Bronchial epithelial cell (primary cell): ENCODE measurements at regions not wholly inside any gene's neighbourhood (a gene's known extent, or its start where the extent isn't known, plus 50 kb on each side); places are given as distances from the start of the nearest gene placed in this dataset.
A peak's percentile ranks its signal among the peaks of the same experiment; 100 is the strongest.
"Not testable (repeated sequence)": the region's sequence is repeated elsewhere in the genome, so short reads cannot be mapped to it uniquely, and the experiment has no call there.

Source experiments
- DNase-seq: peaks from one replicate; pipeline ENCODE4 v3.0.0-alpha.2; 2010; ENCODE audit warnings: low read depth
- FAIRE-seq: peaks from 2 replicates; lab custom pipeline; 2011; peaks lifted over from hg19 to GRCh38; lab: Jason Lieb, UNC
- H3K27me3 ChIP-seq: 2 replicates; pipeline ENCODE4 v1.5.1; 2011; ENCODE audit warnings: low read length; ENCODE audit not compliant: control insufficient read depth, insufficient read depth
- H3K36me3 ChIP-seq: 2 replicates; pipeline ENCODE4 v1.5.1; 2011; ENCODE audit warnings: low read length; ENCODE audit not compliant: control insufficient read depth, insufficient read depth
- H3K4me3 ChIP-seq: 2 replicates; pipeline ENCODE4 v1.5.1; 2011; ENCODE audit warnings: mild to moderate bottlenecking, low read depth, low read length, control low read depth
- TF ChIP-seq, protein P1 (sequence below): IDR thresholded peaks from 2 replicates; pipeline ENCODE4 v1.5.1; 2011; ENCODE audit warnings: mild to moderate bottlenecking, moderate library complexity, low read length, control low read depth, inconsistent platforms; ENCODE audit not compliant: insufficient read depth, severe bottlenecking

DNA sequence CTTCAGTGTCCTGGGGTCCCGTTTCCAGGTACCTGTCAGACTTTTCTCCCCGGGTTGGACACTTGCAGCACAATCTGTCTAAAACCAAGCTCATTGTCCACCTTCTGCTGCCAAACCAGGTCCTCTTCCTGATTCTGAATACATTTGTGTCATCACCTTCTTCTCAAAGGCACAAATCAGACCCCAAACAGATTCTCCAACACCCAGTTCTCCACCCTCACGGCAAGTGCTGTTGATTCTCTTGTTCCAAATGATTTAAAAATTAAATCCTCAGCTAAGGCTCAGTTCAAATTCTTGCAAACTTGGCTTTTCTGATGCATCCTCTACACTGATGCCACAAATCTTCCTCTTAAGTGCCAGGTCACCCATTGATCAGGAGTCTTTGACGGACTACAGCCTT is 122.5 kb upstream of the LDB2 start:
- no peak for DNase-seq
- no peaks in the 10 kb centered on the region for H3K27me3 ChIP-seq
- no peak overlapping the region for H3K4me3 ChIP-seq
- FAIRE-seq, result no peak
- no peaks in the 10 kb centered on the region for H3K36me3 ChIP-seq
- TF ChIP-seq, protein P1, sequence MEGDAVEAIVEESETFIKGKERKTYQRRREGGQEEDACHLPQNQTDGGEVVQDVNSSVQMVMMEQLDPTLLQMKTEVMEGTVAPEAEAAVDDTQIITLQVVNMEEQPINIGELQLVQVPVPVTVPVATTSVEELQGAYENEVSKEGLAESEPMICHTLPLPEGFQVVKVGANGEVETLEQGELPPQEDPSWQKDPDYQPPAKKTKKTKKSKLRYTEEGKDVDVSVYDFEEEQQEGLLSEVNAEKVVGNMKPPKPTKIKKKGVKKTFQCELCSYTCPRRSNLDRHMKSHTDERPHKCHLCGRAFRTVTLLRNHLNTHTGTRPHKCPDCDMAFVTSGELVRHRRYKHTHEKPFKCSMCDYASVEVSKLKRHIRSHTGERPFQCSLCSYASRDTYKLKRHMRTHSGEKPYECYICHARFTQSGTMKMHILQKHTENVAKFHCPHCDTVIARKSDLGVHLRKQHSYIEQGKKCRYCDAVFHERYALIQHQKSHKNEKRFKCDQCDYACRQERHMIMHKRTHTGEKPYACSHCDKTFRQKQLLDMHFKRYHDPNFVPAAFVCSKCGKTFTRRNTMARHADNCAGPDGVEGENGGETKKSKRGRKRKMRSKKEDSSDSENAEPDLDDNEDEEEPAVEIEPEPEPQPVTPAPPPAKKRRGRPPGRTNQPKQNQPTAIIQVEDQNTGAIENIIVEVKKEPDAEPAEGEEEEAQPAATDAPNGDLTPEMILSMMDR, result no peak

- TF ChIP-seq, protein P1, result no peak
- no peak for DNase-seq
- Histone ChIP-seq H3K36me3 (no peaks in the 10 kb centered on the region), H3K4me3 (no peak overlapping the region), H3K27me3 (no peaks in the 10 kb centered on the region)
- no peak for FAIRE-seq
Measured at GRCh38 chr4:17020451-17020850, 122.0 kb upstream of the LDB2 start.

DNA sequence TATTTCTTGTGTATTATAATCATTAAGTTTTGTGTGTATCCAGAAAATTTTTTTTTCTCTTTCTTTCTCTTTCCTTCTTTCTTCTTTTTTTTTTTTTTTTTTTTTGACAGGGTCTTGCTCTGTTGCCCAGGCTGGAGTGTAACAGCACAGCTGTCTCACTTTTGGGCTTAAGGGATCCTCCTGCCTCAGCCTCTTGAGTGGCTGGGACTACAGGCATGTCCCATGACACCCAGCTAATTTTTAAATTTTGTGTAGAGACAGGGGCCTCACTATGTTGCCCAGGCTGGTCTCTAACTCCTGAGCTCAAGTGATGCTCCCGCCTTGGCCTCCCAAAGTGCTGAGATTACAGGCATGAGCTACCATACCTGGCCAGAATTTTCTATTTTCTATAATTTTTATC is 120.2 kb upstream of the LDB2 start:
- not testable (repeated sequence) for H3K4me3 ChIP-seq, H3K36me3 ChIP-seq, FAIRE-seq, DNase-seq, H3K27me3 ChIP-seq

GRCh38 chr4:17018013-17018412 is 119.6 kb upstream of the LDB2 start:
- DNase-seq (no peak), FAIRE-seq (no peak)
- no peaks in the 10 kb centered on the region for H3K27me3 ChIP-seq
- no peak overlapping the region for H3K4me3 ChIP-seq
- TF ChIP-seq, protein P1, result no peak
- H3K36me3 ChIP-seq, result no peaks in the 10 kb centered on the region

DNA sequence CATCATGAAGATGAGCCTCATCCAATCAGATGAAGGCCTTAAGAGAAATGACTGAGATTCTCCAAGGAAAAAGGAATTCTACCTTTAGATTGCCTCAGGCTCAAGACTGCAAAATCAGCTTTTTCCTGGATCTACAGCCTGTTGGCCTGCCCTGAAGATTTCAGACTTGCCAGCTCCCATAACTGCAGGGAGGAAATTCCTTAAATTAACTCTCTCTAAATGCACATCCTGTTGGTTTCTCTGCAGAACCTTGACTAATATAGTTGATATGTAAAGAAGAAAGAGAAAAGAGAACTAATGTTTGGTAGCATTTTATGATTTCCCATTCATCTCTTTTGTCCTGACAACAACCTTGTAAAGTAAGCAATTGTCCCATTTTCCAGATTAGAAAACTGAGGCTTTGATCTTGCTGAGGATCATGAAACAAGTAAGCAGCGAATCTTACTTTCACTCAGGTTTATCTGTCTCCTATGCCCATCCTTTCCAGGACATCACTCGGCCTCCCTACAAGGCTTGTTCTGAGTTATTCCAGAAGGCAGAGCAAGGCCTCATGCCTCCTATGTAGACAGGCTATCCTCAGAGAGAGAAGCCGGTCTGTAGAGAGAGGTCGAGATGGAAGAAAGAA is 115.0 kb upstream of the LDB2 start:
- H3K27me3 ChIP-seq, result no peaks in the 10 kb centered on the region
- DNase-seq (peak; percentile 5), FAIRE-seq (no peak)
- H3K4me3 ChIP-seq, result no peak overlapping the region
- TF ChIP-seq, protein P1, result no peak
- H3K36me3 ChIP-seq, result no peaks in the 10 kb centered on the region

- TF ChIP-seq, protein P1, result no peak
- Histone ChIP-seq H3K36me3 (no peaks in the 10 kb centered on the region), H3K27me3 (no peaks in the 10 kb centered on the region), H3K4me3 (no peak overlapping the region)
- no peak for FAIRE-seq
- DNase-seq, result no peak
Measured at GRCh38 chr4:17012451-17012850, 114.0 kb upstream of the LDB2 start.
